ENCODE measurements at regions not wholly inside any gene's neighbourhood (a gene's known extent, or its start where the extent isn't known, plus 50 kb on each side); places are given as distances from the start of the nearest gene placed in this dataset.

- no peak for TF ChIP-seq CTCF (IDR thresholded peaks at IDR 0.05; ENCODE audit: poor library complexity)
- TF ChIP-seq EZH2 (IDR thresholded peaks at IDR 0.05; ENCODE audit: borderline replicate concordance) = no peak
These were observed 98.1 kb upstream of the SERPINE2 start for GRCh38 chr2:224137208-224137607.

Data from hepatocyte (in vitro differentiated cells).